ENCODE measurements at regions not wholly inside any gene's neighbourhood (a gene's known extent, or its start where the extent isn't known, plus 50 kb on each side); places are given as distances from the start of the nearest gene placed in this dataset.

DNA sequence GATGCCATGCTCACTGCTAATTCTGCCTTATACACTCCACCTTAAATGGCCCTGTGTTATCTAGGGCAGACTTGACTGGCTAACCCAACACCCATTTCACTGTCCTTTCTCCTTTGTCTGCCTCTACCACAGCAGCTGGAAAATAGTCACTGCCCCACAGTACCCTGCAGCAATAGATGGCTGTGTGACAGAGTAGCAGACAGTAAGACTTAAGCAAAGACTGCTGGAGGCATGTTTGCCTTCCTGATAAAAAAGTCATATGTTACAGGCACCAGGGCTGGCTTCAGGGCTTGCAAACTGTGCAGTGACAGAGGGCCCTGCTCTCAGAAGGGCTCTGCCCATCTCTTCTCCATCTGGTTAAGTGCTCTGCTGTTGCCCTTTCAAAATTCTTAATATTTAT is 332.6 kb upstream of the GHITM start:
- Histone ChIP-seq H3K27me3 (no peaks in the 10 kb centered on the region), H3K4me1 (ENCODE audit: insufficient read depth) (no peaks in the 10 kb centered on the region)
- TF ChIP-seq POLR2A (IDR thresholded peaks at IDR 0.05) (no peak), EP300 (IDR thresholded peaks at IDR 0.05) (no peak)
- TF ChIP-seq, protein P1, sequence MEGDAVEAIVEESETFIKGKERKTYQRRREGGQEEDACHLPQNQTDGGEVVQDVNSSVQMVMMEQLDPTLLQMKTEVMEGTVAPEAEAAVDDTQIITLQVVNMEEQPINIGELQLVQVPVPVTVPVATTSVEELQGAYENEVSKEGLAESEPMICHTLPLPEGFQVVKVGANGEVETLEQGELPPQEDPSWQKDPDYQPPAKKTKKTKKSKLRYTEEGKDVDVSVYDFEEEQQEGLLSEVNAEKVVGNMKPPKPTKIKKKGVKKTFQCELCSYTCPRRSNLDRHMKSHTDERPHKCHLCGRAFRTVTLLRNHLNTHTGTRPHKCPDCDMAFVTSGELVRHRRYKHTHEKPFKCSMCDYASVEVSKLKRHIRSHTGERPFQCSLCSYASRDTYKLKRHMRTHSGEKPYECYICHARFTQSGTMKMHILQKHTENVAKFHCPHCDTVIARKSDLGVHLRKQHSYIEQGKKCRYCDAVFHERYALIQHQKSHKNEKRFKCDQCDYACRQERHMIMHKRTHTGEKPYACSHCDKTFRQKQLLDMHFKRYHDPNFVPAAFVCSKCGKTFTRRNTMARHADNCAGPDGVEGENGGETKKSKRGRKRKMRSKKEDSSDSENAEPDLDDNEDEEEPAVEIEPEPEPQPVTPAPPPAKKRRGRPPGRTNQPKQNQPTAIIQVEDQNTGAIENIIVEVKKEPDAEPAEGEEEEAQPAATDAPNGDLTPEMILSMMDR (IDR thresholded peaks at IDR 0.05), result no peak

DNA sequence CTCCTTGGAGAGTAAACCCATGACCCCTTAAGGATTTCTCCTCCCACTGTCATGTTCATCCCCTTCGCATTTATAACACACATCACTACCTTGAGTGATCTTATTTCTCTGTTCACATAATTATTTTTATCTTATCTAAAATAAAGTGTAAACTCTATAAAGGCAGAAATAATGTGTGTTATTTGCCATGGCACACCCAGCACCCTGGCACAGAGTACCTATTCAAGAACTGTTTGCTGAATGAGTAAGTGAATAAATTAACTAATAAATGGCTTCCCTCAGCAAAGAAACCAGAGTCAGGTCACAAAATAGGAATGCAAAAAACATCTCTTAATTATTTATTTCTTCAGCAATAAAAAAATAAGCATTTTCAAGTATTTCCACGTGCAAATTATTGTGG is 330.3 kb upstream of the GHITM start:
- H3K9me3 ChIP-seq, result no peaks in the 10 kb centered on the region
- no peaks in the 10 kb centered on the region for H3K27me3 ChIP-seq
- no peaks in the 10 kb centered on the region for H3K4me1 ChIP-seq (ENCODE audit: insufficient read depth)
- H3K36me3 ChIP-seq, result no peaks in the 10 kb centered on the region
- no peak overlapping the region for H3K27ac ChIP-seq
- no peak for DNase-seq
- WGBS, 3 donors, result 86 to 89% (median 87%) methylated on average over 2 of the region's 2 CpGs
- no peak overlapping the region for H3K4me3 ChIP-seq
- intact Hi-C loops (cut with DNase I), result no loop called here
- TF ChIP-seq EP300 (IDR thresholded peaks at IDR 0.05) (no peak), POLR2A (IDR thresholded peaks at IDR 0.05) (no peak)
- TF ChIP-seq, protein P1 (IDR thresholded peaks at IDR 0.05), result no peak

More for the DNA sequence above, 332.6 kb upstream of the GHITM start:
- intact Hi-C loops (cut with DNase I), result no loop called here
- DNase-seq, result no peak
- H3K27ac ChIP-seq, result no peak overlapping the region
- H3K36me3 ChIP-seq, result no peaks in the 10 kb centered on the region
- no peaks in the 10 kb centered on the region for H3K9me3 ChIP-seq
- no peak overlapping the region for H3K4me3 ChIP-seq

DNA sequence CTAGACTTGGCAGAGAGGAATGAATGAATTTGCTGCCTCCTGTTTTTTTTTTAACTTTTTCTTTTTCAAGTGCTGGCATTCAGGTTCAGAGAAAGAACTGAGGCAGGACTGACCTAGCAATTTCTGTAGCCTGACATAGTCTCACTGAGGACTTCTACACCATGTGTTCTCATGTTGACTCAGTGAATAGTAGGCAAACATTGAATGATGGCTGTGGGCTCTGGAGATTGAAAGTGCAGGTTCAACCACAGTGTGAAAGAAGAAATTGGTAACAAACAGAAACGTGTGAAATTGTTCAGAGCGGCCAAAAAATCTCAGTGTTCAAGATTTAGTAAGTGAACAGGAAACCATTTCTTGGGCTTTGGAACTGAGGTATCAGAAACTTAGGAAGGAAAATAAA is 322.4 kb upstream of the GHITM start:
- Histone ChIP-seq H3K36me3 (no peaks in the 10 kb centered on the region), H3K27me3 (no peaks in the 10 kb centered on the region), H3K9me3 (peaks cover 0 to 4% of the 10 kb centered on the region in 2 donors), H3K27ac (no peak overlapping the region), H3K4me3 (no peak overlapping the region), H3K4me1 (ENCODE audit: insufficient read depth) (no peaks in the 10 kb centered on the region)
- 68 to 86% (median 85%) methylated on average over 2 of the region's 2 CpGs for WGBS, 3 donors
- TF ChIP-seq, protein P1 (IDR thresholded peaks at IDR 0.05), result no peak
- TF ChIP-seq POLR2A (IDR thresholded peaks at IDR 0.05) (no peak), EP300 (IDR thresholded peaks at IDR 0.05) (no peak)
- DNase-seq, result no peak
- intact Hi-C loops (cut with DNase I), result no loop called here

DNA sequence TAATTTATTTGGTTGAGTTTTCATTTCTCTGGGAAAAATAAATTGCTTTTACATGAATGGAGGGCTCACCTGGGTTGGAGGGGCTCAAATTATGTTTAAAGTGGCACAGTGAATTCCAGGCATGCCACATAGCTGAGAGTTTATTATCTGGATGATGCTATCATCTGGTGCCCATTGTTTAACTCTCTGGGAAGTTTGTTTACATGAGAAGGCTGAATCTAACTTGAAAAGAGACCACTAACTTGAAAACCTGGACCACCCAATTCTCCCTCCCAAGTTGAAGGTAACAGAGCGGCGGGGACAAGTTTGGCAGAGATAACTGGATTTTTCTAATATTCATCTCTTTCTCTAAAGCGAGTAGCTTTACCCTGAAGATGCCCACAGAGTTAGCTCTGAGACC is 321.5 kb upstream of the GHITM start:
- 89 to 94% (median 93%) methylated on average over 3 of the region's 3 CpGs for WGBS, 3 donors
- DNase-seq, result no peak

More for the DNA sequence above, 321.5 kb upstream of the GHITM start:
- Histone ChIP-seq H3K36me3 (no peaks in the 10 kb centered on the region), H3K27ac (no peak overlapping the region), H3K4me3 (no peak overlapping the region), H3K27me3 (no peaks in the 10 kb centered on the region), H3K9me3 (peaks cover 0 to 4% of the 10 kb centered on the region in 2 donors), H3K4me1 (ENCODE audit: insufficient read depth) (no peaks in the 10 kb centered on the region)
- TF ChIP-seq, protein P1 (IDR thresholded peaks at IDR 0.05), result no peak
- TF ChIP-seq POLR2A (IDR thresholded peaks at IDR 0.05) (no peak), EP300 (IDR thresholded peaks at IDR 0.05) (no peak)
- intact Hi-C loops (cut with DNase I), result no loop called here
